ENCODE measurements at regions not wholly inside any gene's neighbourhood (a gene's known extent, or its start where the extent isn't known, plus 50 kb on each side); places are given as distances from the start of the nearest gene placed in this dataset.

GRCh38 chr20:24134930-24135329 lies 146.4 kb upstream of the GGTLC1 start:
- Histone ChIP-seq H3K4me3 (no peak overlapping the region), H3K36me3 (no peaks in the 10 kb centered on the region), H3K27ac (replicated peaks in 1 of 4) (no peak overlapping the region), H3K9me3 (no peaks in the 10 kb centered on the region), H3K4me1 (no peaks in the 10 kb centered on the region), H3K27me3 (no peaks in the 10 kb centered on the region)
- no peak for DNase-seq (ENCODE audit: extremely low spot score)
- WGBS: 98% methylated on average over 10 of the region's 22 CpGs
- TF ChIP-seq EP300 (IDR thresholded peaks at IDR 0.05) (no peak), CTCF (IDR thresholded peaks at IDR 0.05) (no peak), POLR2A (IDR thresholded peaks at IDR 0.05; ENCODE audit: low read depth) (no peak), POLR2AphosphoS5 (IDR thresholded peaks at IDR 0.05) (no peak)
- intact Hi-C loops (cut with DNase I): no loop called here

- H3K4me1 ChIP-seq: no peaks in the 10 kb centered on the region
- TF ChIP-seq EP300 (IDR thresholded peaks at IDR 0.05) (no peak), POLR2A (IDR thresholded peaks at IDR 0.05; ENCODE audit: low read depth) (no peak), POLR2AphosphoS5 (IDR thresholded peaks at IDR 0.05) (no peak), CTCF (IDR thresholded peaks at IDR 0.05) (no peak)
- H3K27ac ChIP-seq (replicated peaks in 1 of 4): no peak overlapping the region
- H3K36me3 ChIP-seq: no peaks in the 10 kb centered on the region
- H3K9me3 ChIP-seq: no peaks in the 10 kb centered on the region
- no peak overlapping the region for H3K4me3 ChIP-seq
- no peak for DNase-seq (ENCODE audit: extremely low spot score)
- 39% methylated on average over 3 of the region's 3 CpGs for WGBS
- intact Hi-C loops (cut with DNase I): no loop called here
- H3K27me3 ChIP-seq: no peaks in the 10 kb centered on the region
Measured at GRCh38 chr20:24134284-24134683, 145.7 kb upstream of the GGTLC1 start.

GRCh38 chr20:24132246-24132645 lies 143.7 kb upstream of the GGTLC1 start:
- intact Hi-C loops (cut with DNase I): no loop called here

GRCh38 chr20:24131684-24132083 lies 143.1 kb upstream of the GGTLC1 start:
- DNase-seq (ENCODE audit: extremely low spot score): no peak
- H3K36me3 ChIP-seq: no peaks in the 10 kb centered on the region
- no peaks in the 10 kb centered on the region for H3K4me1 ChIP-seq
- TF ChIP-seq POLR2AphosphoS5 (IDR thresholded peaks at IDR 0.05): no peak
- TF ChIP-seq EP300 (IDR thresholded peaks at IDR 0.05): no peak
- no peak for TF ChIP-seq POLR2A (IDR thresholded peaks at IDR 0.05; ENCODE audit: low read depth)
- TF ChIP-seq CTCF (IDR thresholded peaks at IDR 0.05): no peak
- WGBS: 80% methylated on average over 1 of the region's 1 CpG
- H3K27ac ChIP-seq (replicated peaks in 1 of 4): no peak overlapping the region
- H3K9me3 ChIP-seq: no peaks in the 10 kb centered on the region
- H3K4me3 ChIP-seq: no peak overlapping the region
- H3K27me3 ChIP-seq: no peaks in the 10 kb centered on the region
- intact Hi-C loops (cut with DNase I): no loop called here

More at GRCh38 chr20:24132246-24132645, 143.7 kb upstream of the GGTLC1 start:
- no peaks in the 10 kb centered on the region for H3K27me3 ChIP-seq
- TF ChIP-seq CTCF (IDR thresholded peaks at IDR 0.05): no peak
- TF ChIP-seq POLR2AphosphoS5 (IDR thresholded peaks at IDR 0.05): no peak
- TF ChIP-seq EP300 (IDR thresholded peaks at IDR 0.05): no peak
- TF ChIP-seq POLR2A (IDR thresholded peaks at IDR 0.05; ENCODE audit: low read depth): no peak
- no peaks in the 10 kb centered on the region for H3K36me3 ChIP-seq
- no peak for DNase-seq (ENCODE audit: extremely low spot score)
- no peak overlapping the region for H3K27ac ChIP-seq (replicated peaks in 1 of 4)
- H3K9me3 ChIP-seq: no peaks in the 10 kb centered on the region
- no peaks in the 10 kb centered on the region for H3K4me1 ChIP-seq
- H3K4me3 ChIP-seq: no peak overlapping the region

- intact Hi-C loops (cut with DNase I): no loop called here
- H3K36me3 ChIP-seq: no peaks in the 10 kb centered on the region
- no peak for DNase-seq (ENCODE audit: extremely low spot score)
- no peaks in the 10 kb centered on the region for H3K27me3 ChIP-seq
- H3K9me3 ChIP-seq: peaks cover 0 to 2% (median 0%) of the 10 kb centered on the region in 4 donors
- H3K4me1 ChIP-seq: no peaks in the 10 kb centered on the region
- H3K4me3 ChIP-seq: no peak overlapping the region
- H3K27ac ChIP-seq (replicated peaks in 1 of 4): no peak overlapping the region
- WGBS: 82% methylated on average over 4 of the region's 4 CpGs
- TF ChIP-seq POLR2AphosphoS5 (IDR thresholded peaks at IDR 0.05) (no peak), CTCF (IDR thresholded peaks at IDR 0.05) (no peak), EP300 (IDR thresholded peaks at IDR 0.05) (no peak), POLR2A (IDR thresholded peaks at IDR 0.05; ENCODE audit: low read depth) (no peak)
Measured at GRCh38 chr20:24131281-24131680, 142.7 kb upstream of the GGTLC1 start.
